ENCODE measurements at regions not wholly inside any gene's neighbourhood (a gene's known extent, or its start where the extent isn't known, plus 50 kb on each side); places are given as distances from the start of the nearest gene placed in this dataset.

- no peak for DNase-seq
These were observed 201.2 kb downstream of the CBLN2 start for GRCh38 chr18:72342933-72343332.

- DNase-seq: no peak
These were observed 204.2 kb downstream of the CBLN2 start for GRCh38 chr18:72339976-72340375.

DNA sequence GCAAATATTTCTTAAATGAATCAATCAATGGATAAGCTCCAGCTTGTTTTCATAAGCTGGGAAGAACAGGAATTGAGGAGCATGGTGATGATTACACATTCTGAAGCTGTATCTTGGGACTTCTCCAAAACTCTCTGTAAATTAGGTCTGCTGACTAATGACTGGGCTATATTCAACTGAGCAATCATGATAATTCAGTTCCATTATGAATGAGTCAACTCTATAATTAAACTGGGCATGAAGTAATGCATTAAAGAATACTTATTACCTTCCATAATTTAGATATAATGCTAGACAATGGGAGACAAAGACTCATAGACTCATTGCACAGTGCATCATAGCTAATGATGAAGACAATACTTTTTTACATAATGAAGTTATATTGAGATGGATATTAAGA is 207.4 kb downstream of the CBLN2 start:
- DNase-seq: no peak

GRCh38 chr18:72329533-72329932 is 214.6 kb downstream of the CBLN2 start:
- no peak for DNase-seq

- DNase-seq: no peak
These were observed 218.8 kb downstream of the CBLN2 start for GRCh38 chr18:72325307-72325706.

DNA sequence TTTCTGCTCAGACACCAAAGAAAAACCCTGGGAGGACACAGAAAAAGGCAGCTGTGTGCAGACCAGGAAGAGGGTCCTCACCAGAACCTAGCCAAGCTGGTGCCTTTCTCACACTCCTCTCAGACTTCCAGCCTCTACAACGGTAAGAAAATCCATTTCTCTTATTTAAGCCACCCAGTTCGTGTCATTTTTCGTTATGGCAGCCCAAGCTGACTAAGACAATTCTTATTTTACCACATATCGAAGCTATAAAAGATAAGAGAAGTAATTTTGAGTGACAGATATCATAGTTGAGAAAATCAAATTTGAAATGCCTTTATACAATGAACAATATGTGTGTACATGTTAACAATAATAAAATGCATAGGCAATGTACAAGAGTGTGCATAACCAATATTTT is 219.5 kb downstream of the CBLN2 start:
- no peak for DNase-seq

DNA sequence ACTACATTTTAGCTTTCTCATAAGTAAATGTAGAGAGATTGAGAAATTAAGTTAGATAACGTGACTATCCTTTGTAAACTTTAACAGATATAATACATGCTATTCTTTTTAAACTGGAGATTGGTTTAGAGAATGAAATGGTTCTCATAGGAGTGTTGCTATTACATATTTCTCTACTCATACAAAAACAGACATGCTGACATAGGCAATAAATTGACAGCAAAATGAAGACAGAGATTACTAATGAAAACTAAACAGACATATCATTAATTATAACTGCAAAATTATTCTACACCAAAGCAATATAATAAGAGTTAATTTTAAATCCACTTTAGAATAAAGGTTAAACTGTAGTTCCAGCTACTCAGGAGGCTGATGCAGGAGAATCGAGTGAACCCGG is 227.6 kb downstream of the CBLN2 start:
- no peak for DNase-seq

GRCh38 chr18:72283148-72283925 is 260.8 kb downstream of the CBLN2 start:
- no peak for DNase-seq

DNA sequence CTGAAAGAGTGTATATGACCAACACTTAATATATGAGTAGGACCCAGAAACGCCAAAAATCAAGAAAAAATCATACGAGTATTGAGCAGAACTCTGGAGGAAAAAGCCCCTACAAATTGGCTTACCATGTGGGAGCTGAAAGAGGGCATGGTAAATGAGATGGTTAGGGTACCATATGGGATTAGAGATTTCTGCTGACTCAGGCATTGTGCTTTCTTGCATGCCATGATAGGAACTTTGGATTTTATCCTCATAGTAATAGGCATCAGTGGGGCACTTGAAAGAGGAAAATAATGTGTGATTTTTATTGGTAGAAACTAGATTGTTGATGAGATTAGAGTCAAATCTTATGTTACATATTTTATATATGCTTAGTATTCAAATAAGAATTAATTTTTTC is 271.1 kb downstream of the CBLN2 start:
- no peak for DNase-seq

DNA sequence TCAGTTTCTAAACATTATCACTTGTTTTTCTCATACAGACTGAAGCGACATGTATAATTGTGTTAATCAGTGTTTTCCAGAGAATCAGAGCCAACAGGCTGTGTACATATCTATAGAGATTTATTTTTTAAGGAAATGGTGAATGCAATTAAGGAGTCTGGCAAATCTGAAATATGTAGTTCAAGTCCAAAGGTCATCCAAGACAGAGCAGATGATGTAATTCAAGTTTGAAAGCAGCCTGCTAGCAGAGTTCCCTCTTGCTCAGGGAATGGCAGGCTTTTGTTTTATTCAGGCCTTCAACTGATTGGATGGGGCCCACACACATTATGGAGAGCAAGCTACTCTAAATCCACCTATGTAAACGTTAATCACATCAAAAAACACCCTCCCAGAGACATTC is 282.6 kb downstream of the CBLN2 start:
- no peak for DNase-seq

DNA sequence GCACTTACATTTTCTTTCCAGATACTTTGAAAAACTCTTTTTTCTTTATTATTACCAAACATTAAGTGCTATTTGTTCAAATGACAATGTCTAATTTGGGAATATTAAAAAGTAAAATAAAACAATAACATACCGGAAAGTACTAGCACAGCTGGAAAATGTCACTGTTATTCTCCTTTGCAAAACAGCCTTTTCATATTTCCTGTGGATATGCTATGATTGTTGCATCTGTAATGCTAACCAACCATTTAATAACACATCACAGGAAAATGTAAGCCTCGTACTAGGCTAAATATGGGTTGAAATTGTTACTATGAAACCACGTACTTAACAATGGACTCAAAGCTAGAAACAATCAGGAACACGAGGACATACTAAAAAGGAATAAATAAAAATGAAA is 298.1 kb downstream of the CBLN2 start:
- no peak for DNase-seq

- no peak for DNase-seq
These were observed 308.7 kb downstream of the CBLN2 start for GRCh38 chr18:72235422-72235821.

DNA sequence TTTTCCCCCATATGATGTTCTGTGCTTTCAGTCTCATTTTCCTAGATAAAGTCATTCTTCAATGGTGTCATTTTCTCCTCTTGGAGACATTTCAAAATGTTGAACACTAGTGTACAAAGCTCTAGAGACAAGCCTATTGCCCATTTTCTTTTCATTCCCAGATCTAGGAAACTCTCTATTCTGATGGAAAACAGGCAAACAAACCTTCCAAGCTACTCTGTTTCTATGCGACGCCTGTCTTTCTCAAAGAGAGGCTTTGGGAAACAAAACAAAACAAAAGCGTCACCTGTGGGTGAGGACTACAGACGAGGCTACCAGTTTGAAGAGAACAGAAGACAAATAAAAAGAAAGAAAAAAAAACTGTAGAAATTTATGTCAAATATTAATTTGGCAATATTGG is 311.0 kb downstream of the CBLN2 start:
- DNase-seq: no peak

DNA sequence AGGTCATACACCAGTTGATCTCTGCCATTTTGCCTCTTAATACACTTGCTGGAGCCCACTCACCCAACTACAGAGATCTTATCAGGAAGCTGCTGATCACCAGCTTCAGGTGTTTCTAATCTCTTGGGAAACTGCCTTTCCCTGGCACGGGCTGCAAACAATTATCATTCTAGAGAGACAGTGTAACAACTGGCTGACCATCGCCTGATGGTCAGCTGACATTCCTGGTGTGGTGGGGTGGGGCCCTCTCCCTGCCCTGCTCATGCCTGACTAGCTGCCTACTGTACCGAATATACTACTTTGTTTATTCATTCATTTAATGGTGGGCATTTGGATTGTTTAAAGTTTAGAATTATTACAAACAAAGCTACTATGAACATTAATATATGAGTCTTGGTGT is 311.5 kb downstream of the CBLN2 start:
- DNase-seq: no peak

DNA sequence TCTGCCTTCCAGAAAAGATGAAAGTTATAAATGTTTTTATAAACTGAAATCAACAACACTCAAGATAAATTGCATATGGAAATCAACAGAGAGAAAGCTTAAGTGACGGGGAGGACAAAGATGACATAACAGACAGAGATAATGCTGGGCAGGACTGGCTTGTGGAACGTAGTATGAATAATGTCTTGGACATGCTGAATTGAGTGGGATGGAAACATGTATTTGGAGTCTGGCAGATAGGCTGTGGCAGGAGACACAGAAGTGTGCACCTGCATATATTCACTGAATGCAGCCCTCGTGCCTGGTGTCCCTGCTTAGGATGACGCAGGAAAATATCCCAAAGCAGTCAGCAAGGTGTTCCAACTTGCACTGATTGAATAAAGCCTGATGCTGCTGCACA is 318.2 kb downstream of the CBLN2 start:
- DNase-seq: no peak

DNA sequence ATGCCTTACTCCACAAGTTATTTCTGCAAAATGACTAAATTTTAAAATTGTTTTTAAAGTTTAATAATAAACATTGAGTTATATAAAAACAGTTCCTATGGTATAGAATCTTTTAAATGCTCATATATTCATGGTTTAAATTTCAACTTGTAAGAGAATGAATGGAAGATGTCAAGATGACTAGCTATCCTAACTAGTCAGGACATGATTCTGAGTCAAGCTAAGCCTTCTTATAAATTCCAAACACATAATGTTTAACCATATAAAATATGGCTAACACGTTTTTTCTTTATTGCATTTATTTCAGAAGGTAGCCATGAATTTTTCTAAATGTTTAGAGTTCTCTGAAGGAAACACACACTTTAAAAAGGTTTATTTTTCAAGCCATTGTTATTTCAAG is 320.4 kb downstream of the CBLN2 start:
- DNase-seq: no peak

- DNase-seq: no peak
These were observed 335.0 kb downstream of the CBLN2 start for GRCh38 chr18:72208920-72209676.

GRCh38 chr18:72207280-72207679 is 336.9 kb downstream of the CBLN2 start:
- no peak for DNase-seq

DNA sequence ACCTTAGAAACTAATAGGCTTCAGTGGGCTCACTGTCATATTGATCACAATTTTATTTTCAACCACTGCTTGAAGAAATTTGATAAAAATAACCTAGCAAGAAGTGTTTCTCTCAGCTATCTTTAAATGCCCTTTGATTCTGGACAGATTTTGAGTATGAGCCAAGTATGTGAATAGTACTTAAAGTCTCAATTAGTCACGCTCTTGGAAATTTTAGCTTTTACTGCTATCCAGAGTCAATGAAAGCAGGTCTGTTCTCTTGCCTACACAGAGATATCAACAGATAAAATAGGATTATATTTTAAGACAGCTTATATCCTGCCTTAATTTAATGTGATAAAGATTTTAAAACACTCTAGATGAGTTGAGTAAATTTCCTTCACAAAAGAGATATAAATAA is 337.3 kb downstream of the CBLN2 start:
- DNase-seq: no peak

DNA sequence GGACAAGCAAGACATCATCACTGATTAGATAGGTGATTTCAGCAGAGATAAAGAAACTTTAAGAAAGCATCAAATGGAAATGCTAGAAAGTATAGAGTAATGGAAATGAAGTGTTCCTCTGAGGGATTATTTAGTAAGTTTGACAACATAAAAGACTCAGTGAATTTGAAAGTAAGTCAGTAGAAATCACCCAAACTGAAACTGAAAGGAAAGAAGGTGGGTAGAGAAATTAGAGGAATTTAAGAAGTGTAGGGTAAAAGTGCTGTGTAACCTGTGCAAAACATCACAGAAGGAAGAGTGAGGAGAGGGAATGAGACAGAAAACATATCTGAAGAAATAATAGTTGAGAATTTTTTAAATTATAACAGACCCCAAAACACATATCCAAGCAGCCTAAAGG is 343.1 kb downstream of the CBLN2 start:
- DNase-seq: no peak

DNA sequence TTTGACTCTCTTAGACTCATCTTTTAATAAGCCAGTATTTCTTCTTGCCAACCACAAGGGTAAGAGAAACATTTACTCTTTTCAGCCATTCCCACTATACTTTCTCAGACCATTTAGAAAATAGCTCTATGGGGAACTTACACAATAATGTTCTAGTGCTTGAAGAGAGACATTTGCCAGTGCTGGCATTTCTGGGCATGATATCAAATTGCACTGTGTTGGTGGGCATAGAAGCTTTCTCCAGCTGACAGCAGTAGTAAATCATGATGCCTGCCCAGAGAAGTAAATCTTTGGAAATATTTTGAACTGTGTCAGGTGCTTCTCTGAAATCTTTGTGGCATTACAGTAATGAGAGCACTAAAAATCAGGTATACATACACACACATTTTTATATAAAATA is 346.6 kb downstream of the CBLN2 start:
- no peak for DNase-seq

DNA sequence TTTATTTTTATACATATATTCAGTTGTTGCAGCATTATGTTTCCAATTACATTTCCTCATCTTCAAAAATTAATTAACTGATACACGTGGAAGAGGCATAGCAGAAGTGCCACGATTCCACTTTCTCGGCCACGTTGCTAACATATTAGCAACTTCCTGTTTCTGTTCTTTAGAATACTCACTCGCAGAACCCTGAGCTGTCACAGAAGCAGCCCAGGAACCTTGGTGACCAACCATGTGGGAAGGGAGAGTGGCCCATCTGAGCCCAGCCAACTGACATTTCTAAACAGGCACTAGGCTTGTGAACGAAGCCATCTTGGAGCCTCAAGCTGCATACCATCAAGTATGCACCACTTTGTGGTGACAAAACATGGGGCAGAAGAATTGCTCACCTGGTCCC is 350.1 kb downstream of the CBLN2 start:
- no peak for DNase-seq

DNA sequence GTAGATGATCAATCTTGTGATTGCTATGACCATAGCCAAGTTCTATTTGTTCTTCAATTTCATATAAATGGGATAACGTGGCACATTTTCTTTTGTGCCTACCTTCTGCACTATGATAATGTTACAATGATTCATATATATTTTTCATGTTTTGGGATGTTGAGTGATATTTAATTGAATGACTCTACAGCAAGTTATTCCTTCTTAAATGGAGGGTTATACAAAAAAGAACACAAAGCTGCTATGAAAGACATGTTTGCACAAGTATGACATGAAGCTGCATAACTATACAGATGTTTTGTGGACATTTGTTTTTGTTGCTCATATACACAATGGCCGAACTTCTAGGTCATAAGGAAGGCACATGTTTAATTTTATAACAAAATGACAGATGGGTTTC is 356.2 kb downstream of the CBLN2 start:
- no peak for DNase-seq

GRCh38 chr18:72181241-72181764 is 362.8 kb downstream of the CBLN2 start:
- DNase-seq: no peak

Data from activated CD4-positive, alpha-beta T cell treated with anti-CD3 and anti-CD28 coated beads for 4 hours (primary cell).